GM23248 (cell line): ENCODE measurements at regions not wholly inside any gene's neighbourhood (a gene's known extent, or its start where the extent isn't known, plus 50 kb on each side); places are given as distances from the start of the nearest gene placed in this dataset.

ENCODE experiments used
- EZH2 ChIP-seq: fragments of 200-600 bp; sonication (generic); IDR thresholded peaks from 2 replicates; pipeline ENCODE4 v1.6.1; 2018; ENCODE audit warnings: antibody characterized with exemption, mild to moderate bottlenecking; ENCODE audit not compliant: insufficient read depth, poor library complexity, severe bottlenecking
- EZH2phosphoT487 ChIP-seq: fragments of 200-600 bp; sonication (generic); IDR thresholded peaks from 2 replicates; pipeline ENCODE4 v1.6.1; 2018; ENCODE audit warnings: antibody characterized with exemption, moderate library complexity, mild to moderate bottlenecking, low read depth; ENCODE audit not compliant: insufficient read depth

DNA sequence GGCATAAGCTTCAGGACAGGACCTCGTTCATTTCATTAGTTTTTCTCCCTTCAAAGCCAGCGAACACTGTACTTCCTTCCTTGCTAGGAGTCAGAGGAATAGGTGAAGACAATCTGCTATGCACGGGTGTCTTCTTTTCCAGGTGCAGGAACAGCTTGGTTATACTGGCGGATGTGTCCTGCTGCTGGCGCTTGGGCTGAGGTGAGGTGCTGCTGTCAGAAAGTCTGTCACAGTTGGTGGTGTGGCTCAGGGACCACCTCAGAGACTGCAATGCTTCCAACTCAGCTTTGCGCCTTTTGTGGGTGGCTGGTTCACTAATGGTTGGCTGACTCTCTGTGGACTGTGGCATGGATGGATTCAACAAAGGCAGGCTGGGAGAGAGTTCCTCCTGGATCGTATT lies 58.3 kb upstream of the UBN2 start:
- no peak for TF ChIP-seq EZH2phosphoT487
- no peak for TF ChIP-seq EZH2
